SU-DHL-6 (cell line): ENCODE measurements at regions not wholly inside any gene's neighbourhood (a gene's known extent, or its start where the extent isn't known, plus 50 kb on each side); places are given as distances from the start of the nearest gene placed in this dataset.

ENCODE experiments used
- H2AFZ ChIP-seq: fragments of 200-600 bp; sonication (generic); 2 replicates; pipeline ENCODE4 v1.6.1; 2014; ENCODE audit warnings: low read depth, mild to moderate bottlenecking, moderate library complexity, mixed read lengths, antibody characterized with exemption, low read length; ENCODE audit not compliant: severe bottlenecking
- H3F3A ChIP-seq: fragments of 200-600 bp; shearing (Covaris generic); 2 replicates; pipeline ENCODE4 v1.6.0; 2016; ENCODE audit warnings: antibody characterized with exemption, mild to moderate bottlenecking; ENCODE audit not compliant: insufficient read depth
- H3K27ac ChIP-seq: fragments of 200-600 bp; sonication (generic); 2 replicates; pipeline ENCODE4 v1.5.1; 2016; ENCODE audit warnings: low read depth, mild to moderate bottlenecking, low read length, moderate library complexity, mixed read lengths
- H3K27me3 ChIP-seq: fragments of 200-600 bp; sonication (generic), shearing (Covaris generic); 2 replicates; pipeline ENCODE4 v1.6.0; 2014; ENCODE audit warnings: mild to moderate bottlenecking, low read length
- H3K36me3 ChIP-seq: fragments of 200-600 bp; sonication (generic); 2 replicates; pipeline ENCODE4 v1.6.1; 2014; ENCODE audit warnings: mild to moderate bottlenecking, low read length, mixed read lengths
- H3K4me2 ChIP-seq: fragments of 300-600, 200-600 bp; shearing (Covaris generic), sonication (generic); 2 replicates; pipeline ENCODE4 v1.6.0; 2014; ENCODE audit warnings: low read length, low read depth, mild to moderate bottlenecking; ENCODE audit not compliant: poor library complexity, severe bottlenecking
- H3K4me3 ChIP-seq: fragments of 200-600 bp; sonication (generic); 2 replicates; pipeline ENCODE4 v1.5.1; 2014; ENCODE audit warnings: antibody characterized with exemption, low read length, mild to moderate bottlenecking, mixed read lengths; ENCODE audit not compliant: insufficient read depth, poor library complexity, severe bottlenecking
- H3K79me2 ChIP-seq: fragments of 200-600 bp; sonication (generic); 2 replicates; pipeline ENCODE4 v1.6.1; 2014; ENCODE audit warnings: mild to moderate bottlenecking, low read length, moderate library complexity; ENCODE audit not compliant: insufficient read depth
- H3K9ac ChIP-seq: fragments of 200-600 bp; sonication (generic); 2 replicates; pipeline ENCODE4 v1.7.0; 2014; ENCODE audit warnings: mild to moderate bottlenecking, low read length
- H3K9me2 ChIP-seq: fragments of 200-600 bp; sonication (generic); replicated peaks from 2 replicates; pipeline ENCODE4 v1.6.1; 2014; ENCODE audit warnings: low read length; ENCODE audit not compliant: insufficient read depth
- H3K9me3 ChIP-seq: fragments of 200-600 bp; sonication (generic); 2 replicates; pipeline ENCODE4 v1.6.1; 2014; ENCODE audit warnings: low read length, mixed read lengths; ENCODE audit not compliant: insufficient read depth
- H4K20me1 ChIP-seq: fragments of 200-600 bp; sonication (generic); 2 replicates; pipeline ENCODE4 v1.6.1; 2014; ENCODE audit warnings: low read depth, mild to moderate bottlenecking, antibody characterized with exemption, low read length, moderate library complexity, mixed read lengths
- CTCF ChIP-seq: fragments of 200-600 bp; sonication (generic); IDR thresholded peaks from one replicate; pipeline ENCODE4 v1.5.1; 2017; ENCODE audit warnings: antibody characterized with exemption, mild to moderate bottlenecking, low read length, moderate library complexity; ENCODE audit not compliant: insufficient read depth, poor library complexity, severe bottlenecking
- EZH2phosphoT487 ChIP-seq: fragments of 200-600 bp; sonication (generic), shearing (Covaris generic); conservative IDR thresholded peaks from 2 replicates; pipeline ENCODE4 v1.6.1; 2018; ENCODE audit warnings: mild to moderate bottlenecking, antibody characterized with exemption, low read length, moderate library complexity, mixed read lengths

GRCh38 chr3:43874731-43875130 lies 184.0 kb downstream of the ABHD5 start:
- Histone ChIP-seq H3K9ac (no peak overlapping the region), H3K9me3 (no peaks in the 10 kb centered on the region), H4K20me1 (no peaks in the 10 kb centered on the region), H3K27me3 (no peaks in the 10 kb centered on the region), H3K27ac (no peak overlapping the region), H3K4me3 (no peak overlapping the region), H3K79me2 (no peaks in the 10 kb centered on the region), H3K36me3 (no peaks in the 10 kb centered on the region), H3F3A (no peaks in the 10 kb centered on the region), H3K9me2 (no peaks in the 10 kb centered on the region), H2AFZ (no peak overlapping the region), H3K4me2 (no peak overlapping the region)
- no peak for TF ChIP-seq CTCF
- no peak for TF ChIP-seq EZH2phosphoT487

GRCh38 chr3:43876648-43877047 lies 185.9 kb downstream of the ABHD5 start:
- no peak overlapping the region for H3K9ac ChIP-seq
- no peaks in the 10 kb centered on the region for H4K20me1 ChIP-seq
- no peak overlapping the region for H3K4me3 ChIP-seq
- H3K27me3 ChIP-seq = no peaks in the 10 kb centered on the region
- no peak overlapping the region for H2AFZ ChIP-seq
- no peak overlapping the region for H3K27ac ChIP-seq
- no peaks in the 10 kb centered on the region for H3F3A ChIP-seq
- H3K9me2 ChIP-seq = no peaks in the 10 kb centered on the region
- H3K79me2 ChIP-seq = no peaks in the 10 kb centered on the region
- no peak for TF ChIP-seq EZH2phosphoT487
- no peak for TF ChIP-seq CTCF
- H3K4me2 ChIP-seq = no peak overlapping the region
- H3K9me3 ChIP-seq = no peaks in the 10 kb centered on the region
- H3K36me3 ChIP-seq = no peaks in the 10 kb centered on the region

- no peaks in the 10 kb centered on the region for H3K9me2 ChIP-seq
- H3K4me3 ChIP-seq = peak overlapping the region; percentile 21
- H2AFZ ChIP-seq = peak overlapping the region; percentile 61
- H3K27me3 ChIP-seq = no peaks in the 10 kb centered on the region
- no peaks in the 10 kb centered on the region for H3K79me2 ChIP-seq
- H3K36me3 ChIP-seq = no peaks in the 10 kb centered on the region
- peak overlapping the region; percentile 33; the same call in 1 of the 2 replicates for H3K27ac ChIP-seq
- H3F3A ChIP-seq = no peaks in the 10 kb centered on the region
- H3K9ac ChIP-seq = peak overlapping the region; percentile 55
- TF ChIP-seq CTCF (peak; percentile 56), EZH2phosphoT487 (no peak)
- no peaks in the 10 kb centered on the region for H3K9me3 ChIP-seq
- peak overlapping the region; percentile 65 for H3K4me2 ChIP-seq
- no peaks in the 10 kb centered on the region for H4K20me1 ChIP-seq
Observed at GRCh38 chr3:43879166-43879565, 188.4 kb downstream of the ABHD5 start.
